Testis (tissue), 2 donors: ENCODE measurements at regions not wholly inside any gene's neighbourhood (a gene's known extent, or its start where the extent isn't known, plus 50 kb on each side); places are given as distances from the start of the nearest gene placed in this dataset.

ENCODE experiments used
- POLR2A ChIP-seq: fragments of 450-650 bp; IDR thresholded peaks from one replicate; pipeline ENCODE4 v1.6.1; 2017; ENCODE audit warnings: antibody characterized with exemption, mild to moderate bottlenecking, moderate library complexity
- TF ChIP-seq, protein P1 (sequence below), 3 experiments: fragments of 450-650 bp in 2 of 3; fragments of 200-600 bp in 1 of 3; sonication (generic) in 1 of 3; IDR thresholded peaks; one replicate each; pipeline ENCODE4 v1.5.1; 2016 to 2019; ENCODE audit warnings: antibody characterized with exemption in 3 of 3, mild to moderate bottlenecking in 2 of 3, moderate library complexity in 1 of 3

DNA sequence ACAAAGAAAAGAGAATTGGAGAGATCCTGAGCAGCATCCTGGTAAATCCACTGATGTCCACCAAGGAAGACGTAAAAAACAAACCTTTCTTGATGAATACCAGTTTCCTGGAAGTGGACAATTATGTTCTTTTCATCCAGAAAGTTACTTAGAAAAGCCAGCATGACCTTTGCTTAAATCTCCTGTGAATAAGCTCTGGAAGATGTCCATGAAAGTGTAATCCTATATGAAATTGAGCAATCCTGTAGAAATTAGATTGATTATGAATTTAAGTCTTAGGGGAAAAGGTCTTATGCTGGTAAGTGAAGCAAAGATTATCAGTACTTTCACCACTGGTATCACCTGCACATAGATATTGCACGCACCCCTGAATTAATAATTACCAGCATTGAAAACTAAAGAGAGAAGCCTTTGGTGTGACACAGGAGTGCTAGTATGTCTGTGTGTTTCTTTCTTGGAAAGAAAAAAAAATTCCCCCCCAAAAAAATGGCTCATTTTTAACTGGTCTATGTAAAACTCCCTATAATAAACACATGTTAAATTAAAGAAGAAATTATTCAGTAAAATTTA, 164.5 kb upstream of the LHX8 start:
- TF ChIP-seq POLR2A, result no peak
- TF ChIP-seq, protein P1, sequence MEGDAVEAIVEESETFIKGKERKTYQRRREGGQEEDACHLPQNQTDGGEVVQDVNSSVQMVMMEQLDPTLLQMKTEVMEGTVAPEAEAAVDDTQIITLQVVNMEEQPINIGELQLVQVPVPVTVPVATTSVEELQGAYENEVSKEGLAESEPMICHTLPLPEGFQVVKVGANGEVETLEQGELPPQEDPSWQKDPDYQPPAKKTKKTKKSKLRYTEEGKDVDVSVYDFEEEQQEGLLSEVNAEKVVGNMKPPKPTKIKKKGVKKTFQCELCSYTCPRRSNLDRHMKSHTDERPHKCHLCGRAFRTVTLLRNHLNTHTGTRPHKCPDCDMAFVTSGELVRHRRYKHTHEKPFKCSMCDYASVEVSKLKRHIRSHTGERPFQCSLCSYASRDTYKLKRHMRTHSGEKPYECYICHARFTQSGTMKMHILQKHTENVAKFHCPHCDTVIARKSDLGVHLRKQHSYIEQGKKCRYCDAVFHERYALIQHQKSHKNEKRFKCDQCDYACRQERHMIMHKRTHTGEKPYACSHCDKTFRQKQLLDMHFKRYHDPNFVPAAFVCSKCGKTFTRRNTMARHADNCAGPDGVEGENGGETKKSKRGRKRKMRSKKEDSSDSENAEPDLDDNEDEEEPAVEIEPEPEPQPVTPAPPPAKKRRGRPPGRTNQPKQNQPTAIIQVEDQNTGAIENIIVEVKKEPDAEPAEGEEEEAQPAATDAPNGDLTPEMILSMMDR (IDR thresholded peaks at IDR 0.05), result no peak
